Hematopoietic multipotent progenitor cell treated with erythropoietin and hydrocortisone succinate and interleukin-3 and kit ligand, for 15 days (in vitro differentiated cells): ENCODE measurements at regions not wholly inside any gene's neighbourhood (a gene's known extent, or its start where the extent isn't known, plus 50 kb on each side); places are given as distances from the start of the nearest gene placed in this dataset.
"Not testable (repeated sequence)": the region's sequence is repeated elsewhere in the genome, so short reads cannot be mapped to it uniquely, and the experiment has no call there.

Experiments used
- DNase-seq: peaks from one replicate; pipeline ENCODE4 v3.0.0-alpha.2; 2015; ENCODE audit warnings: low spot score

DNA sequence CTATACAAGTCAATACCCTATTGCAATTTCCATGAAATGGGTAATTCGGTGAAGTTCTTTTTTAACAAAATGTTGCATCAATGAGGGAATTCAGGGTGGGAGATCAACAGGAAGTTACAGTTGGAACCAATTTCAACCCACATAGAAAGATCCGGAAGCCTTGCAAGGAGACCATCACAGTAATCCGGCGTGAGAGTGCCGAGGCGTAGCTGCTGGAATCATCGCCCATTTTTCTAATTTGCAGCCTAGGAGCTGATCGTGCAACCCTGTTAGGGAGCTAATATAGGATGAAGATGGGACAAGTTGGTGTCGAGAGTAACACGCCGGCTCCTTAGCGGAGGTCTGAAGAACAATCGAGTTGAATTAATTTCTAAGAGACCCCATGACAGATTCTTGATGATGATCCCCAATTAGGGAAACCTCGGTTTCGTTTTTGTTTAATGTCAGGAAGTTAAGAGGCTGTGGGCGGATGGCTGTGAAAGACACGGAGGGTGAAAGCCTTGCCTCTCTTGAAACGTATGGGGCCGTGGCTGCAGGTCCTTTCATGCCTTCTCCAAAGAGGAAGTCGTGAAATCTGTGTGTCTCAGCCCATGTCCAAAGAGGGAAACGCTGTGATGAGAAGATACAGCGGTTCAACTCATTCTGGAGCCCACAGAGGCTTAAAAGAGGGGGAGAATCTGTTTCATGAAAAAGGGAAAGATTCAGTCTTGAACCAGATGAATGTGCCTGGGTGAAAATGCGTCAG is 51.2 kb upstream of the CARD11 start:
- no peak for DNase-seq

DNA sequence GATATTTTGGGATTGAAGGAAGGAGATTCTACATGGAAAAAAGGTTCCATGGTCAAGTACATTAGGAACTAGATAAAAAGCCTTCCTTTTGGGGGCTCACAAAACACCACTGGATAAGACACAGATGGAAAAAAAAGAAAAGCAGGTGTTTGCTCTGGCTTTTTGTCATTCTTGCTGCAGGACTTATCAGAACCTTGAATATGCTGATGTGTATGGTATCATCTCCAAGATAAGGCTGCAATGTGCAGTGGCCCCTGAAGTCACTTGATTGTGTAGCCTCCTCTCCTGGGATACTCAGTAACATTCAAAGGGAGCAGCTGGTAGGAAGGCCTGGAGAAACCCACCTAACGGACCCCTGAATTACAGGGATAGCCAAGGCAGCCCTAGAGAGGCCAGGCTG is 54.1 kb upstream of the CARD11 start:
- DNase-seq: no peak

DNA sequence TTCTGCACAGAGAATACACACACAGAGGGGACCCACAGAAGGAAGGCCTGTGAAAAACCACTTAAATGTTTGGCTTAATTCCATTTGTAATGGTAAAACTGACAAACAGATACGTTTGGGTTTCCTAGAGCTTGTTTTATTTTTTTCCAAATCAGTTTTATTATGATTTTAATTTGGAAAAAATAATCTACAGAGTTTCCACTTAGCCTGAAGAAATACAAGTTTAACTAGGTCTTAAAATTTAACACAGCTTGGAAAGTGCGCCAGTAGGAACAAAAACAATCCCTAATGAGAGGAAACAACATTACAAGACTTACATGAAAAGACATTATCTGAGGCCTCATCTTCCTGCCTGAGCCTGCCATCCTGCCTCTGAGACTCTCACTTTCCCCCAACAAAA is 58.5 kb upstream of the CARD11 start:
- DNase-seq: no peak

DNA sequence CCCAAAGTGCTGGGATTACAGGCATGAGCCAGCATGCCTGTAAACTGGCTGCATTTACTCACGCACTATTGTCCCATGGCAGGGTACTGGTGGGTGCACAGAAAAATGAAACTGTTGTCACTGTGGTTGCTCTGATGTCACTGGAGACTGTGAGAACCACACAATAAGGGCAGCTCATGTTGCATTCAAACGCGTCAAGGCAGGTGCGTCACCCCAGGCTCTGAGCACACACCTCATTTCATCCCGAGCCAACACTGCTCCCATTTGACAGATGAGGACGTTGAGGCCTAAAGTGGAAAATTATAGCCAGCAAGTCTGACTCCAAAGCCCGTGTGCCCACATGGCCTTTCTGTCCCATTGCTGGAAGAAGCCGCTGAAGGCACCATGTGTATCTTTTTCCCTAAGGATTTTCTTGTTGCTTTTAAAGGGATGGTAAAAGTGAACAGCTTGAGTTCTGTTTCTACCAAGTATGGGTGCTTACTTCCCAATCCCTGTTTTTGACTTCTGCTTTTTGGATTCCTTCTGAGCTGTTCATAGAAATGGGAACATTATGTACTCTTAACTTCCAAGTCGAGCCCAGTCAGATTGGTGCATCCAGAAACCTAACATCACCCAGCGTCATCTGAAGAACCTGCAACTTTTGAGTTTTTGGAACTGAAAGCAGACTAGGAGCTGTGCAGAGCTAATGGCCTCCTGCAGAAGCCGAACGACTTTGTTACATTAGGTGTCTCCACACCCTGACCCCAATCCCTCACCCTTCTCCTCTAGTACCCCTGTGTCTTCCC is 60.1 kb upstream of the CARD11 start:
- no peak for DNase-seq

DNA sequence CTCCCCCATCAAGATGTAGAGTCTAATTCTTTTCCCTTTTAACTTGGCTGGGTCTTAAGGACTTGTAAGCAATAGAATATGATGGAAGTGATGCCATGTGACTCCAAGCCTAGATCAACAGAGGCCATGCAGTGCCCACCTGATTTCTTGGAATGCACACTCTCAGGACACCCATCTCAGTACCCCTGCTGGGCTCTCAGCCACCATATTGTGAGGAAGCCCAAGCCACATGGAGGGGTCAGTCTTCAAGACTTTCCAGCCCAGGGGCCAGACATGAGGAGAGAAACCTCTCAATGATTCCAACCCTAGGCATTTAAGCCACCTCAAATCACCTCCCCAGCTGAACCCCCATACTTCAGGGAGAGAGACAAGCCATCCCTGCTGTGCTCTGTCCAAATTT is 62.2 kb upstream of the CARD11 start:
- no peak for DNase-seq

DNA sequence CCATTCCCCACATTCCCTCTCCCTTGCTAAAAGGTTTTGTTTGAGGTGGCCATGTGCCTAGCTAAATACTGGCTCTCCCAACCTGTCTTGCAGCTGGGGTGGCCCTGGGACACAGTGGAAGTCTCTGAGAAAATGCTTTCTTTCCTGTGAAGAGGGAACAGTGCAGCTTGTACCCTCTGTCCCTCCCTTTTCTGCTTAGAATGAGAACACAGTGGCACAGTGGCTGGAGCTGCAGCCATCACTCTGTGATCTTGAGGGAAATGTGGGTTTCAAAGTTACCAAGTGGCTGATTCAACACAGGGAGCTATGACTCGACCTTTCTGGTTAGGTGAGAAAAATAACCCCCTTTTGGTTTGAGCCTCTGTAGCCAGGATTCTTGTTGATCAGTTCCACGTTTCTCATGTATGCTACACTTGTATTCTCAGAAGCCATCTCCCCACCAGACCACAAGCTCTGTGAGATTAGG is 62.7 kb upstream of the CARD11 start:
- DNase-seq: no peak

DNA sequence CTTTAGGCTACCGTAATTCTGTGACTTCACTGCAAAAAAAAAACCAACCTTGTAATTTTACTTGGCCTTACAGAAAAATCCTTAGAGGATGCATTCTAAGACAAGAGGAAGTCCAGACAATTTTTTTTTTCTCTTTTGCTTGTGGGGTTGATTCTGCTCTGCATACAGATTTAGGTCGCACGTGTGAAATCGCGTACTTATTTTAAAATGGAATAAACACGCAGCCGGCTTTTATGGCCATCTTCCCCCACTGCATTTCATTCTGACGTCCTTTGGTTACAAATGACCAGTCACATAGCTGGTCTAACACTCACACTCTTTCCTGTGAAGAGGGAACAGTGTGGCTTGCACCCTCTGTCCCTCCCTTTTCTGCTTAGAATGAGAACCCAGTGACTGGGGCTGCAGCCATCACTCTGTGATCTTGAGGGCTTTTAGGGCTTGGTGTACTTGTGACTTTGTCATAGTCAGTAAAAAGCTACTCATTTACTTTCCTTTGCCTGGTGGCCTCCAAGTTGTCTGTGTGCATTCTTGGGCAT is 63.6 kb upstream of the CARD11 start:
- no peak for DNase-seq

DNA sequence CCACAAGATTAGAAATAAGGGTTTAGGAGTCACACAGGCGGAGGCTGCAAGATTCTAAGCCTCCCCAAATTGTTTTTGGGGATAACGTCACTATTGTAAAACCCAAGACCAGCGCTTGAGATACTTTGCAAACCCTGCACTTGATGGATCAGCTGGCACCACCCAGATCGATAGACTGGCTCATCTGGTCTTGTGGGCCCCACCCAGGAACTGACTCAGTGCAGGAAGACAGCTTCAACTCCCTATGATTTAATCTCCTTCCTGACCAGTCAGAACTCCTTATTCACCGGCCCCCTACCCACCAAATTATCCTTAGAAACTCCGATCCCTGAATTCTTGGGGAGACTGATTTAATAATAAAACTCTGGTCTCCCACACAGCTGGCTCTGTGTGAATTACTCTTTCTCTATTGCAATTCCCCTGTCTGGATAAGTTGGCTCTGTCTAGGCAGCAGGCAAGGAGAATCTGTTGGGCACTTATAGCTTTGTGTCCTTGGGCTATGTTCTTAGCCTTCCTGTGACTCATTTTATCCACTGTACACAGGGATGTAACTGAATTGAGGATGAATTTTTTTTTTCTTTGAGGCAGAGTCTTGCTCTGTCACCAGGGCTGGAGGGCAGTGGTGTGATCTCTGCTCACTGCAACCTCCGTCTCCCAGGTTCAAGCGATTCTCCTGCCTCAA is 64.4 kb upstream of the CARD11 start:
- no peak for DNase-seq

DNA sequence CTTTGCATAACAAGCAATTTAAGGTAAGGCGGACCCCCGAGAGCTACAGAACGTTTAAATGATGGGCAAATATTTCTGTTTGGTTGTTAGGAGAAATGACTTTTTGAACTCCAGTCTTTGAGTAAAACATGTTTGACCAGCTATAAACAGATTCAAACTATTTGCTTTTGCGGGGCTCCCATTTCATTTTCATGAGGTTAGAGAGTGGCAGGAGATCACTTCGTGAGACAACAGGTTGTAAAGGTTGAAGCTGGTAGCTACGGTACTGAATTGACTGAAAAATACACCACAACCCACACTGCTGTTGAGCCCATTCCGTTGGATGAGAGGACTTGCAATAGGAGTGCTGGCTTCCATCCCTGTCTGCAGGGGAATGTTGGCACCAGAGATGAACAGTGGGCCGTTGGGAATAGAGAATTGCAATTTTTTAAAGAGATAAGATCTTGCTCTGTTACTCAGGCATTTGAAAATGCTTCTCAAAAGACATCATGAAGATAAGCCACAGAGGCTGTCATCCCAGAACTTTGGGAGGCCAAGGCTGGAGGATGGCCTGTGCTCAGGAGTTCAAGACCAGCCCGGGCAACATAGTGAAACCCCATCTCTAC is 65.7 kb upstream of the CARD11 start:
- DNase-seq: no peak

DNA sequence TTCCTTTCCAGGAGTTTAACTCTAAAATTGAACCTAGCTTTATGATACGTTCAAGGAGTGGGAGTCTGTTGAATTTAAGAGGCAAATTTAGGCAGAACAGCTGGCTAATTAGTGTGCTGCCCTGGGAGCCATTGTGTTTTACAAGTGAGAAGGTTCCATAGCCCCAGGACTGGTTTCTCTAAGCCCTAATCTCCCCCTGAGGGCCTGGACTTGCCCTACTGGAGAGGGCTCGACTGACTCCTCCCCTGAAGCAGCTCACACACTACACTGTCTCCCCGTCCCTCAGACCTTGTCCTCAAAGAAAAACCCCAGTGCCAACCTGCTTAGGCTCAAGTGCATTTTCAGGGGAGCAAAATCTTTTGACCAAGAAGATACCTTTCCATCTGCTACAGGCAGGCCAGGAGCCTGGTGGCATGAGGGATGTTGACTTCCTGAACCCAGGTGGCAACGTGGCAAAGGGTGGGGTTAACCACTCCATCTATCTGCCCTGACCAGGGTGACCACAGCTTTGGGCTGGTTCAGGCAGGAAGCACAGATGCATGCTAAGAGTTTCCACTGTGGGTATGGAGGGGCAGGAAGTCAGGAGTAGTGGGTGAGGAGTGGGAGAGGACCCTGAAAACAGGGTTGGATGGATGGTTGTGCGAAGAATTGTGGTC is 68.9 kb upstream of the CARD11 start:
- no peak for DNase-seq

DNA sequence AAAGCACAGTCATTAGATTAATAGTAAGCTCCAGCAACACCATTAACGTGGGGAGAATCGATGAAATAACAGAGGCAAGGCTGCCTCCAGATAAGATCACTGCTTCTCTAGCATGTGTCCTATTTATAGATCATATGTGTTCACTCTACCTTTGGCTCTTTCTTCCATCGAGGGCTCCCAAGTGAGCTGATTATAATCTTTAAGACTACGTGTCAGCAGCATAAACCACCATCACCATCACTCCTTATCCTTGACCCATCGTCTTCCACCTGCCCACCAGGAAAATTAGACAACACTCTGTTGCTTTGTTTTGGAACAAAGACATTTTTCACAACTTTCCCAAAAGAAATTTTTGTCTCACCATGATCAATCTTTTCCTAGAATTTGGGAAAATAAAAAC is 71.2 kb upstream of the CARD11 start:
- DNase-seq: no peak

DNA sequence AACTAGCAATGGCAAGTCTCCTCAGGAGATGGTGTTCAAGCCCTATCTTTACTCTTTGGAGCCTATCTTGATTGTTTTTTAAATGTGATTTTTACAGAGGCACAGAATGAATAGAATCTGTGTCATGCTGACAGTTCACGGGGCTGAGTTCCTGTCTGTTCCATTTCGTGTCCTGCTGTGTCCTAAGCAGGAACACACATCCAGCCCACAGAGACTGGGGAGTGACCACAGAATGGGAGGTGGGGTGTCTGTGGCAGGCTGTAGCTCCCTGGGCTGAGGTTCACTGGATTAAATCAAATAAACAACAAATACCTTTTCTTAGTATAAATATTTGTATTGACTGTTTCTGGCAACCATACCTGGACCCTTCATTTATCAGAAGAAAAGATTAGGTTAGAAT is 73.4 kb upstream of the CARD11 start:
- DNase-seq: no peak

DNA sequence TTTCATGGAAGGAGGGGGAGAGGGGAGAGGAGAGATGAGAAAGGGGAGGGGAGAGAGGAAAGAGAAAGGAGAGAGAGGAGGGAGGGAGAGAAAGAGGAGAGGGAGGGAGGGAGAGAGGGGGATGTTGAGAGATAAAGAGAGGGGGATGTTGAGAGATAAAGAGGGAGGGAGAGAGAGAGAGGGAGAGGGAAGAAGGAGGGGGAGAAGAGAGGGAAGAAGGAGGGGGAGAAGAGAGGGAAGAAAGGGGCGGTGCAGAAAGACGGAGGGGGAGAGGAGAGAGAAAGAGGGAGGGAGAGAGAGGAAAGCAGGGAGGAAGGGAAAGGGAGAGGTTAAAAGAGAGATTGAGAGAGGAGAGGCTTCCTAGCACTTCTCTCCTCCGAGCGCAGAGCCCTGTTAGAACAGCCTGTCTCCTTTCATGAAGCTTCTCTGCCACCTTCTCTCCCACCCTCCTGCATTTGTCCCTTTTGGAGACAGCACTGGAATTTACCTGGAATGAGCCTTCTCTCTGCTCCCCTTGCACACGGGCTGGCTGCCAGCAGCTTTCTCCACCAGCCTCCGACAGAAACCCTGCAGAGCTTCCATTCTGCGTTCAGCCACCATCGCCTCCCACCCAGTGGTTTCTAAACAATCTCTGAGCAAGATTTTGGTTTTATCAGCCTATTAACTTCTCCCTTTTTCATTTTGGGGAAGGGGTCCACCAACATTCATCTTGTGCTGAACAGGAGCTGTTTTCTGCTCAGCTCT is 74.0 kb upstream of the CARD11 start:
- no peak for DNase-seq

DNA sequence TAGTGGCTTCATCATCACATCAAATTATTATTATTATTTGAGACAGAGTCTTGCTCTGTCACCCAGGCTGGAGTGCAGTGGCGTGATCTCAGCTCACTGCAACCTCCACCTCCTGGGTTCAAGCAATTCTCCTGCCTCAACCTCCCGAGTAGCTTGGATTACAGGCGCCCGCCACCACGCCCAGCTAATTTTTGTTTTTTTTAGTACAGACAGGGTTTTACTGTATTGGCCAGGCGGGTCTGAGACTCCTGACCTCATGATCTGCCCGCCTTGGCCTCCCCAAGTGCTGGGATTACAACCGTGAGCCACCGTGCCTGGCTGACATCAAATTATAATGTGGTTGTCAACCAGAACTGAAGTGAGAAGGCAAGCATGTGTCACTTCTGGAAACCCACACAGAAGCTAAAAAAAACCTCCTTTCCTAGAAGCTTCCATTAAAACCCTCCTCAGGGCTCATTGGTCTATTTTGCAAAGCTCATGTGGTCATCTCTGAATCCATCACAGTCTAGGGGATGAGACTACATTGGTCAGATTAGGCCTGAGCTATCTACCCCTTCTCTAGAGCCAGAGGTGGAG is 75.8 kb upstream of the CARD11 start:
- DNase-seq: not testable (repeated sequence)

DNA sequence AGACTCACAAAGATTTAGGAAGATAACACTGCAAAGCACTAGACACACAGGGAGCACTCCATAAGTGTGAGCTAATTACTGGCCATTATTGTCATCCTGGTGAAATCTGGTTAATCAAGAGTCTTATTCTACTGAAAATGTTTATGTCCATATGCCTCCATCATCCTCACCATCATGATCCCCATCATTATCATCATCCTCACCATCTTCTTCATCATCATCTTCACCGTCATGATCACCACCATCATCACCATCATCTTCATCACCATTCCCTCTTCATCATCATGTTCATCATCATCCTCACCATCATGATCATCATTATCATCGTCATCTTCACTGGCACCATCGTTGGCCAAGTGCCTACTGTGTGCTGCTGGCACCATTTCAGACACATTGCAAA is 76.3 kb upstream of the CARD11 start:
- DNase-seq: no peak

DNA sequence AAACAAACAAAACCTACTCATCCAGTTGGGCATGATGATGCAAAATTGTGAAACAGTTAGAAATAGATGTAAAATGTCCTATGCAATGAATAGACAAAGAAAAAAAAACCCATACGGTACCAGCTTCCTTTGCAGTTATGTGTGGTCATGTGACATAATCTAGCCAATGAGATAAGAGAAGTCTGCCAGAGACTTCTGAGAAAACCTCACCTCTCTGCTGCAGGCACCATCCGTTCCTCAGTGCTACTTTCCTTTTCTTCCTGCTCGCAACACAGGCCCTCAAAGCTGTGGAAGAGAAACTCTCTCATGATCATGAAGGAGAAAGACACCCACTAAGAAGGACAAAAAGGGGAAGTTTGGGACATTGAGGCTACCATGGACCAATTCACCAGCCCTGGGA is 76.8 kb upstream of the CARD11 start:
- DNase-seq: no peak

DNA sequence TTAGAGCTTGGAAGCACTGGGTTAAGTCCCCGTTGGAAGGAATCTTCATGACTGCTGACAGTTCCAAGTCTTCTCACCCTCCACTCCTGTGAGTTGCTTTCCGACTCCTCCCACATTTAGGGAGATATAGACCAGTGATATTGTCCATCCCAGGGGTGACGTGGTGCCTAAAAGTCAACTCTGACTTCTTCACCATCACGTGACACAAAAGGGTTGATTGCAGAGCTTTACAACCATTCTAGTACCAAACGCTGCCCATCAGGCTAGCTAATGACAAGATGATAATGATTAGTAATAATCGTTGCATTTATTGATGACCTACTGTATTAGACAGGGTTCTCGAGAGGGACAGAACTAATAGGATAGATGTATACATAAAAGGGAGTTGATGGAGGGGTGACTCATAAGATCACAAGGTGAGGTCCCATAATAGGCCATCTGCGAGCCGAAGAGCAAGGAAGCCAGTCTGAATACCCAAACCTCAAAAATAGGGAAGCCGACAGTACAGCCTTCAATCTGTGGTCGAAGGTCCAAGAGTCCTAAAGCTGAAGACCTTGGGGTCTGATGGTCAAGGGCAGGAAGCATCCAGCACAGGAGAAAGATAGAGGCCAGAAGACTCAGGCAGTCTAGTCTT is 85.3 kb upstream of the CARD11 start:
- no peak for DNase-seq

DNA sequence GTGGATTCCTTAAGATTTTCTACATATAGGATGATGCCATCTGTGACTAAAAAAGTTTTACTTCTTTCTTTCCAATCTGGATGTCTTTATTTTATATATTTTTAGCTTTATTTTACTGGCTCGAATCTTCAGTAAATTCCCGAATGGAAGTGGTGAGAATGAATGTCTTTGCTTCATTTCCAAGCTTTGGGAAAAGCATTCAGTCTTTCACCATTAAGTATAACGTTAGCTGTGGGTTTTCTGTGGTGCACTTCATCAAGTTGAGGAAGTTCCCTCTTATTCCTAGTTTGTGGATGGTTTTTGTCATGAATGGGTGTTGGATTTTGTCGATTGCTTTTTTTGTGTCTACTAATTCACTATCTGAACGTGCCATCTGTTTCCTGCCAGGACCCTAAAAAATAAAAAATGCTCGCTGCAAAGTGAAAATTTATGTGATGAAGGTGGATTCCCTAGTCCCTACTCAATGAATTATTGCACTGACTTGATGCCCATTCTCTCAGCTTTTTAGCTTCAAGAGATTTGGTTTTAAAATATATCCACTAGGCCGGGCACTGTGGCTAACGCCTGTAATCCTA is 90.2 kb upstream of the CARD11 start:
- DNase-seq: no peak

DNA sequence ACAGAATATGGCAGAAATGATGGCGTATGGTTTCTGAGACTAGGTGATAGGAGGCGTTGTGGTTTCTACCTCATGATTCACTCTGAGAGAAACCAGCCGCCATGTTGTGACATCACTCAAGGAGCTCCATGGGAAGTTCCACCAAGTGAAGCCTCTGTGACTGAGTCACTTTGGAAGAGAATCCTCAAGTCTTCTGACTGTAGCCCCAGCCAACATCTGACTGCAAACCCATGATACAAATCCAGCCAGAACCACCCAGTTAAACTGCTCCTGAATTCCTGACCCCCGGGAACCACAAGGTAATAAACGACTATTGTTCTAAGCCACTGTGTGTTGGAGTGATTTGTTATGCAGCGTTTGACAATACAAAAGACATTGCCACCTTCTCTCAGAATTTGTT is 91.1 kb upstream of the CARD11 start:
- DNase-seq: no peak

DNA sequence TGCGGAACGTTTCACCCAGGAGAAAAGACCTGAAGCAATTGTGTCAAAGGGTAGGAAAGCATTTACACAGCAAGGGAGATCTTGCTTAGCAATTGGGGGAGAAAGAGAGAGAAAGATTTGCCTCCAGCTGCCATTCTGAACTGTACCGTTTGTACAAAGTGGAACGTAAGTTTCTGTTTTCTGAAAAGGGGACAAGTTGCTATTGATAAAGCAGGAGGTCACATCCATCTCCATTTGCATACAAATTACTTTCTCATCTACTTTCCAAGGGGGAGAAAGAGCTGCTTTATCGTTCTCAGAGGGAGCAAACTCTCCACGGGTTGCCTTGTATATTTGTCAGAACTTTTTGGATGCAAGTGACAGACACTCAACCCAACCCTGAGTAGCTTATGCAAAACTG is 92.0 kb upstream of the CARD11 start:
- no peak for DNase-seq
